Loucy (cell line): ENCODE measurements at regions not wholly inside any gene's neighbourhood (a gene's known extent, or its start where the extent isn't known, plus 50 kb on each side); places are given as distances from the start of the nearest gene placed in this dataset.

Source experiments
- H2AFZ ChIP-seq: fragments of 200-600 bp; sonication (generic); 2 replicates; pipeline ENCODE4 v1.6.0; 2016; ENCODE audit warnings: antibody characterized with exemption, mild to moderate bottlenecking, low read length, moderate library complexity
- H3F3A ChIP-seq: fragments of 200-600 bp; 2 replicates; pipeline ENCODE4 v1.6.0; 2016; ENCODE audit warnings: antibody characterized with exemption, low read depth, mild to moderate bottlenecking
- H3K27me3 ChIP-seq: fragments of 200-600 bp; sonication (generic); 2 replicates; pipeline ENCODE4 v1.6.1; 2014; ENCODE audit warnings: low read length, mild to moderate bottlenecking; ENCODE audit not compliant: insufficient read depth, poor library complexity, severe bottlenecking
- H3K36me3 ChIP-seq: fragments of 200-600 bp; sonication (generic); 2 replicates; pipeline ENCODE4 v1.6.1; 2016; ENCODE audit warnings: low read length; ENCODE audit not compliant: insufficient read depth
- H3K4me1 ChIP-seq: fragments of 200-600 bp; sonication (generic); 2 replicates; pipeline ENCODE4 v1.5.1; 2014; ENCODE audit warnings: low read length, mild to moderate bottlenecking; ENCODE audit not compliant: insufficient read depth, poor library complexity, severe bottlenecking
- H3K4me2 ChIP-seq: fragments of 200-600 bp; sonication (generic); 2 replicates; pipeline ENCODE4 v1.6.0; 2014; ENCODE audit warnings: antibody characterized with exemption, low read length, low read depth, mild to moderate bottlenecking; ENCODE audit not compliant: poor library complexity, severe bottlenecking
- H3K4me3 ChIP-seq: fragments of 200-600 bp; sonication (generic); 2 replicates; pipeline ENCODE4 v1.5.1; 2014; ENCODE audit warnings: low read length, mild to moderate bottlenecking, mixed read lengths; ENCODE audit not compliant: poor library complexity, severe bottlenecking
- H3K79me2 ChIP-seq: fragments of 200-600 bp; sonication (generic); 2 replicates; pipeline ENCODE4 v1.6.1; 2014; ENCODE audit warnings: low read length; ENCODE audit not compliant: insufficient read depth
- H3K9ac ChIP-seq: fragments of 200-600 bp; sonication (generic); 2 replicates; pipeline ENCODE4 v1.6.0; 2014; ENCODE audit warnings: mild to moderate bottlenecking, low read depth, low read length, moderate library complexity; ENCODE audit not compliant: poor library complexity, severe bottlenecking
- H3K9me2 ChIP-seq: fragments of 200-600 bp; sonication (generic); replicated peaks from 2 replicates; pipeline ENCODE4 v1.6.1; 2016; ENCODE audit warnings: low read depth, low read length, mixed read lengths
- H3K9me3 ChIP-seq: fragments of 200-600 bp; sonication (generic); 2 replicates; pipeline ENCODE4 v1.6.1; 2014; ENCODE audit warnings: mild to moderate bottlenecking, antibody characterized with exemption, low read length, low read depth; ENCODE audit not compliant: insufficient read depth
- H4K20me1 ChIP-seq: fragments of 200-600 bp; sonication (generic); 2 replicates; pipeline ENCODE4 v1.6.0; 2014; ENCODE audit warnings: antibody characterized with exemption, low read length, mild to moderate bottlenecking; ENCODE audit not compliant: insufficient read depth, poor library complexity, severe bottlenecking
- EZH2phosphoT487 ChIP-seq: fragments of 200-600 bp; IDR thresholded peaks from 2 replicates; pipeline ENCODE4 v1.6.1; 2018; ENCODE audit warnings: antibody characterized with exemption, mild to moderate bottlenecking, moderate library complexity, borderline replicate concordance
- TF ChIP-seq, protein P1 (sequence below): fragments of 200-600 bp; sonication (generic); conservative IDR thresholded peaks from 2 replicates; pipeline ENCODE4 v1.5.1; 2014; ENCODE audit warnings: mild to moderate bottlenecking, antibody characterized with exemption, low read length

DNA sequence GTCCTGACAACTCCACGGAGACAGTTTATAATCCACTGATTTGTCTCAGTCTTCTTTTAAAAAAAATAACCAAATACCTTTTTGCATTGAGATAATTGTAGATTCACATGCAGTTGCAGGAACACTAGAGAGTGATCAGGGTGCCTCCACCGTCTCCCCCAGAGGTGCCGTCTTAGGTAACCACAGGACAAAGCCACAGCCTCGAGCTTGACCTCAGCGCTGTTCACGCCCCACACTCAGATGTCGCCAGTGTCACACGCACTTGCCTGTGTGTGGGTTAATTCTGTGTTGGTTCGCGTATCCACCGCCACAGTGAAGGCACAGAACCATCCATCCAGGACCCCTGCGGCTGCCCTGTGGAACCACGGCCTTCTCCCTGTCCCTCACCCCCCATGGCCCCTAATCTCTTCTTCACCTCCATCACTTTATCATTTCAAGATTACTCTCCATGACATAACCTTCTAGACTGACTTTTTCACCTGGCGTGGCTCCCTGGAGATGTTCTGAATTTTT is 295.0 kb upstream of the HDAC4 start:
- H3K79me2 ChIP-seq = no peaks in the 10 kb centered on the region
- no peaks in the 10 kb centered on the region for H4K20me1 ChIP-seq
- H3K4me2 ChIP-seq = no peak overlapping the region
- H3F3A ChIP-seq = no peaks in the 10 kb centered on the region
- no peaks in the 10 kb centered on the region; the same call in 1 of the 2 replicates for H3K9me3 ChIP-seq
- H3K9ac ChIP-seq = no peak overlapping the region
- H3K4me1 ChIP-seq = no peaks in the 10 kb centered on the region
- TF ChIP-seq, protein P1, sequence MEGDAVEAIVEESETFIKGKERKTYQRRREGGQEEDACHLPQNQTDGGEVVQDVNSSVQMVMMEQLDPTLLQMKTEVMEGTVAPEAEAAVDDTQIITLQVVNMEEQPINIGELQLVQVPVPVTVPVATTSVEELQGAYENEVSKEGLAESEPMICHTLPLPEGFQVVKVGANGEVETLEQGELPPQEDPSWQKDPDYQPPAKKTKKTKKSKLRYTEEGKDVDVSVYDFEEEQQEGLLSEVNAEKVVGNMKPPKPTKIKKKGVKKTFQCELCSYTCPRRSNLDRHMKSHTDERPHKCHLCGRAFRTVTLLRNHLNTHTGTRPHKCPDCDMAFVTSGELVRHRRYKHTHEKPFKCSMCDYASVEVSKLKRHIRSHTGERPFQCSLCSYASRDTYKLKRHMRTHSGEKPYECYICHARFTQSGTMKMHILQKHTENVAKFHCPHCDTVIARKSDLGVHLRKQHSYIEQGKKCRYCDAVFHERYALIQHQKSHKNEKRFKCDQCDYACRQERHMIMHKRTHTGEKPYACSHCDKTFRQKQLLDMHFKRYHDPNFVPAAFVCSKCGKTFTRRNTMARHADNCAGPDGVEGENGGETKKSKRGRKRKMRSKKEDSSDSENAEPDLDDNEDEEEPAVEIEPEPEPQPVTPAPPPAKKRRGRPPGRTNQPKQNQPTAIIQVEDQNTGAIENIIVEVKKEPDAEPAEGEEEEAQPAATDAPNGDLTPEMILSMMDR = no peak
- TF ChIP-seq EZH2phosphoT487 = no peak
- H2AFZ ChIP-seq = no peak overlapping the region
- no peaks in the 10 kb centered on the region for H3K9me2 ChIP-seq
- no peaks in the 10 kb centered on the region for H3K27me3 ChIP-seq
- no peak overlapping the region for H3K4me3 ChIP-seq
- no peaks in the 10 kb centered on the region for H3K36me3 ChIP-seq

DNA sequence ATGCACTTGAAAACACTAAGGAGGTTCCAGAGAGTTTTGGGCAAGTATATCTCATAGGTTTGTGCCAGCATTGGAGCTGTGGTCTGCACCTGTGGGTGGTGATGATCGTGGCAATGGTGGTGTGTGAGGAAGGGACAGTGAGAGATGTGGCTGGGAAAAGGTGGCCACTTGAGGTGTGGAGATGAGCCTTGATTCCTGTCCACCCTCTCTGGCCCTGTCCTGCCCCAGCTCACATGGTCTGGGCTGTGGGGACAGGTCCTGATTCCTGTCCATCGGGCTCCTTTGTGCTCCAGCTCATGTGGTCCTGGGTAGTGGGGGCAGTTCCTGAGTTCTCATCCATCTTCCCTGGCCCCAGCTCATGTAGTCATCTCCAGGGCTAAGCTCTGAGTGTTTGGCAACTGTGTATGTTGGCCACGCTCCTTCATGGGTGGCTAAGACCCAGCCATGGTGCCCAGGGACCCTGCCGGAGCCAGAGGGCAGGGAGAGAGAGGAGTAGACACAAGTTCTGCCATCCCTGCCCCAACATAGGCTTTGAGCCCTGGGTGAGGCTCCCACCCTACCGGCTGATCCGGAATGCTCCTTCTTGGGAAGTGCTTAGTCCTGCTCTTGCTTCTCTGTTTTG is 294.4 kb upstream of the HDAC4 start:
- no peak overlapping the region for H2AFZ ChIP-seq
- no peak overlapping the region for H3K4me2 ChIP-seq
- H3K4me1 ChIP-seq = no peaks in the 10 kb centered on the region
- no peaks in the 10 kb centered on the region for H3K79me2 ChIP-seq
- no peak overlapping the region for H3K4me3 ChIP-seq
- H3K27me3 ChIP-seq = no peaks in the 10 kb centered on the region
- no peaks in the 10 kb centered on the region for H3F3A ChIP-seq
- no peak for TF ChIP-seq EZH2phosphoT487
- TF ChIP-seq, protein P1 = no peak
- no peaks in the 10 kb centered on the region; the same call in 1 of the 2 replicates for H3K9me3 ChIP-seq
- no peak overlapping the region for H3K9ac ChIP-seq
- H4K20me1 ChIP-seq = no peaks in the 10 kb centered on the region
- H3K36me3 ChIP-seq = no peaks in the 10 kb centered on the region
- no peaks in the 10 kb centered on the region for H3K9me2 ChIP-seq

DNA sequence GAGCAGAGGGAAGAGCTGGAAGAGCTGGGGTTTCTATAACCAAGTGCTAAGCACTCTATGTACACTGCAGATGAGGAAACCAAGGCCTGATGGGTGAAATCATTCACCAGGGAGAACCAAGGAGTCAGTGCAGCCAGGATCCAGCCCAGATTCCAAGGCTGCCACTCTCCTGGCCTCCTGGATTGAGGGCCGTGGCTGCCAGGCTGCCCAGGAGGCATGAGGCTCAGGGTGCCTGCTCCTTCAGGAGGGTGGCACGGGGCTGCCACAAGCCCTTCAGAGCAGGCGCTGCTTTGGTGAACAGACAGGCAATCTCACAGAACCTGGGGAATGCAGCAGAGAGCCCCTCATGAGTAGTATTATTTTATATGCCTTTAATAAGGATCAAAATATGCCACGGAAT is 293.7 kb upstream of the HDAC4 start:
- Histone ChIP-seq H3K9me3 (no peaks in the 10 kb centered on the region; the same call in 1 of the 2 replicates), H3K27me3 (no peaks in the 10 kb centered on the region), H3K4me2 (no peak overlapping the region), H3K9me2 (no peaks in the 10 kb centered on the region), H2AFZ (no peak overlapping the region), H3K4me1 (no peaks in the 10 kb centered on the region), H3F3A (no peaks in the 10 kb centered on the region), H3K36me3 (no peaks in the 10 kb centered on the region), H3K4me3 (no peak overlapping the region), H3K9ac (no peak overlapping the region), H4K20me1 (no peaks in the 10 kb centered on the region), H3K79me2 (no peaks in the 10 kb centered on the region)
- no peak for TF ChIP-seq EZH2phosphoT487
- TF ChIP-seq, protein P1 = no peak
